Activated CD8-positive, alpha-beta memory T cell treated with anti-CD3 and anti-CD28 coated beads, Interleukin-2, amount 10 ng/mL, durations not matched to agents 7 days and 5 days (primary cell): ENCODE measurements at regions not wholly inside any gene's neighbourhood (a gene's known extent, or its start where the extent isn't known, plus 50 kb on each side); places are given as distances from the start of the nearest gene placed in this dataset.
"Not testable (repeated sequence)": the region's sequence is repeated elsewhere in the genome, so short reads cannot be mapped to it uniquely, and the experiment has no call there.

Source experiments
- ATAC-seq: fragments of 150-1000 bp; cut with Tn5 transposase; one replicate; pipeline ENCODE4 v1.10.0; 2021; ENCODE audit warnings: moderate library complexity
- CTCF ChIA-PET: fragments of 350-600 bp; sonication (Branson Sonifier 250); formaldehyde crosslinking; loops from one replicate; lab custom pipeline; 2021; ENCODE audit warnings: antibody characterized with exemption; lab: Charles Lee
- DNase-seq: peaks from one replicate; pipeline ENCODE4 v3.0.0-alpha.2; 2020
- H3K27ac Mint-ChIP-seq: one replicate; pipeline ENCODE4 v1.8.0; 2021; ENCODE audit warnings: mild to moderate bottlenecking, mixed read lengths
- H3K27me3 Mint-ChIP-seq: one replicate; pipeline ENCODE4 v1.8.0; 2021; ENCODE audit warnings: mixed read lengths
- H3K36me3 Mint-ChIP-seq: one replicate; pipeline ENCODE4 v1.8.0; 2021; ENCODE audit warnings: mild to moderate bottlenecking, mixed read lengths
- H3K4me1 Mint-ChIP-seq: one replicate; pipeline ENCODE4 v1.8.0; 2021; ENCODE audit warnings: mixed read lengths
- H3K4me3 Mint-ChIP-seq: one replicate; pipeline ENCODE4 v1.8.0; 2021; ENCODE audit warnings: mild to moderate bottlenecking, moderate library complexity, mixed read lengths
- H3K9me3 Mint-ChIP-seq: one replicate; pipeline ENCODE4 v1.8.0; 2022; ENCODE audit warnings: low read depth, mixed read lengths

DNA sequence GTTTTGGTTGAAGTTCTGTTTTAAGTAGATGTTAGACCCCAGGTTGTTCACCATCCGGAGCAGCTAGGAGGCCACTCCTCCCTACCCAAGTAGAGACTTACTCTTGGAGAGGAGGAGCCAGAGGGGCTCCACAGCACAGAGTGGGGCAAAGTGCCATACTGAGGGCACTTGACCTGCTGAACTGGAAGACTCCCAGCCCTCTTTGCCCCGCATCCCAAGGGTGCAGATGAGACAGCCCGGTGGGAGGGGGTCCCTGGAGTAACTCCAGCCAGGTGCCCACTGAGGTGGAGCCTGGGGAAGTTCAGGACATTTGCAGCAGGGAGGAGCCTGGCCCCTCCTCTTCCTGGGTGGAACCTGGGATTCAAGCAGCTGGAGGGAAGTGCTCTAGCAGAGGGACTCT is 102.1 kb upstream of the GPR6 start:
- H3K27me3 Mint-ChIP-seq: peaks cover 21% of the 10 kb centered on the region

DNA sequence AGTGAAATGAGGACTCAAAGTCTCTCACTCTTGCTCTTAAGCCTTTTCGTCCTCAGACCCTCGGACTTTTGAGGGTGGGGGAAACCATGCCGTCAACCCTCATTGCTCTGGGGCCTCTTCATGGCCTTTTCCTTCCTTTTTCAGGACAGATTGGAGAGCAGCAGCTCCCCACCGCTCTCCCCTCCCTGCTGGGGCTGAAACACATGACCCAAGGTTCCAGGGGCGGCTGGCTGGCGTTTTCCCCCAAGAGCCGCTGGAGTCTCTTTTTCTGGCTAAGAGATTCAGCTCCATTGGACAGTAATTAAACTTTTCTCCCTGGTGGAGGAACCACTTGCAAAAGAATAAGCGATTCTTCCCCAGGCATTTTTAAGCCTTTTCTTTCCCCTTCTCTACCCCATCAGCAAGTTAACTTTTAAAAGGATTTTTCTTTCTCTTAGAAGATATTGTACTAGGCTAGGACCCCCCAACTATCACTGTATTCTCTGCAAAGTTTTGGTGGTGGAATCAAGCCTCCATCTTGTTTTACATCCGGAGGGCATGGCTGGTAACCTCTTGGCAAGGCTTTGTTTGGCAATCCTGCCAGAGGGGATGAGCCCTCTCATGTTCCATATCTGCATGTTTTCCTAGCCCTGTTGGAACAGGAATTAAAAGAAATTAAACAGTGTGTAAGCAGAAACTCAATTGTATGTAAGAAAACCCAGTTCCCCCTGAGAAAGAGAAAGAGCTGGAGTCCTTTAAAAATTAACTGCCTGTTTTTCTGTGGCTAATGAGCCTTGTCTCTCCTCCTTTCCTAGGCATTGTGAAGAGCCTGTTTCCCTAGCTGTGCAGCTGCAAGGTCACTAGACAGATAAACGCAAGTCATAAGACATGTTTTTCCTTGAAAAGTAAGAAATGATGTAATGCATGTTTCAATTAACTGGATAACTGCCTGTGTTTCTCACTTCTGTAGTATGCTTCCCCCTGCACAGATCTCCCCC is 100.8 kb upstream of the GPR6 start:
- CTCF ChIA-PET: no interaction called here
- Mint-ChIP-seq H3K36me3 (peaks cover 3% of the 10 kb centered on the region), H3K4me1 (peaks cover 4% of the 10 kb centered on the region), H3K4me3 (no peak overlapping the region), H3K27me3 (peaks cover 21% of the 10 kb centered on the region), H3K27ac (no peak overlapping the region), H3K9me3 (peaks cover 3% of the 10 kb centered on the region)
- ATAC-seq (no peak), DNase-seq (no peak)

More for the DNA sequence above, 102.1 kb upstream of the GPR6 start:
- H3K4me1 Mint-ChIP-seq: no peaks in the 10 kb centered on the region
- ATAC-seq: no peak
- H3K36me3 Mint-ChIP-seq: no peaks in the 10 kb centered on the region
- no peak for DNase-seq
- no peaks in the 10 kb centered on the region for H3K9me3 Mint-ChIP-seq
- H3K27ac Mint-ChIP-seq: no peak overlapping the region
- CTCF ChIA-PET: no interaction called here
- H3K4me3 Mint-ChIP-seq: no peak overlapping the region

DNA sequence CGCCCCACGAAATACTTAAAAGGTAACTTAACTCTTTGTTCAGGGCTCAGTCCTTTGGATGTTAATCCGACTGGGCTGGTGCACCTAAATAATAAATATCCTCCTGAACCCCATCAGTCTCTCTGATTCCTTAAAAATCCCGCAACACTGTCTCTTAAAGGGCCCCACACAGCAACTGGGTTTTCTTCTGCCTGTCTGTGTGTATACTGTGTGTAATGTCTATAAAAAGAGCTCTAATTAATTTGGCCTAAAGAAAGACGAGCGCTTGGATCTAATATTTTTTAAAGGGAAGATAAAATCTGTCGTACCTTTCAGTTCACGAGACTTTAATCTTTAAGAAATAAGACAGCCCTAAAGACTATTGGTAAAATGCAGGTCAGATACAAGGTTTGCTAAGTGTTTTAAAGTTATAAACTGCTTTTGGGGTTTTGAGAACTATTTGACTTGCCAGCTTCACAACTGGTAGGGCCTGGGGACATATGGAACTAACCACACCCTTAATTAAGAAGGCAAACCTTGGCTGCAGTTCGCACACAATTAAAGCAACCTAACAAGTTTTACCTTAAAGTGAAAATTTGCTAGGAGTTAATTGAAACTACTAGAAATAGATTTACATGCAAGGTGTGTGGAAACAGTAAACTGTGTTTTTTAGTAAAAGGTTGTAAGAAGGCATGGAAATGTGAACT is 100.0 kb upstream of the GPR6 start:
- CTCF ChIA-PET, DNase-seq, H3K36me3 Mint-ChIP-seq, H3K9me3 Mint-ChIP-seq, H3K4me1 Mint-ChIP-seq, H3K27ac Mint-ChIP-seq, H3K4me3 Mint-ChIP-seq, ATAC-seq: not testable (repeated sequence)
- peaks cover 20% of the 10 kb centered on the region for H3K27me3 Mint-ChIP-seq

DNA sequence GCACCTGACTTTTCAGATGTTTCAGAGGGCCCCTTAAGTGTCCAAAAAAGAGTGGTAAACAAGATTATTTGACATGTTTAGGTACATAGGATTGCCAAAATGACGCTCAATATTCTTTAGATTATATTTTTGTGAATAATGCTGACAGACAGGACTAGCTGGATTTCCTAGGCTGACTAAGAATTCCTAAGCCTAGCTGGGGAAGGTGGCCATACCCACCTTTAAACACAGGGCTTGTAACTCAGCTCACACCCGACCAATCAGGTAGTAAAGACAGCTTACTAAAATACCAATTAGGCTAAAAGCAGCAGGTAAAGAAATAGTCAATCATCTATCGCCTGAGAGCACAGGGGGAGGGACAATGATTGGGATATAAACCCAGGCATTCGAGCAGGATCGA is 99.0 kb upstream of the GPR6 start:
- H3K4me3 Mint-ChIP-seq, H3K27ac Mint-ChIP-seq, ATAC-seq, CTCF ChIA-PET, H3K4me1 Mint-ChIP-seq, H3K9me3 Mint-ChIP-seq, DNase-seq, H3K36me3 Mint-ChIP-seq: not testable (repeated sequence)
- peaks cover 17% of the 10 kb centered on the region for H3K27me3 Mint-ChIP-seq

DNA sequence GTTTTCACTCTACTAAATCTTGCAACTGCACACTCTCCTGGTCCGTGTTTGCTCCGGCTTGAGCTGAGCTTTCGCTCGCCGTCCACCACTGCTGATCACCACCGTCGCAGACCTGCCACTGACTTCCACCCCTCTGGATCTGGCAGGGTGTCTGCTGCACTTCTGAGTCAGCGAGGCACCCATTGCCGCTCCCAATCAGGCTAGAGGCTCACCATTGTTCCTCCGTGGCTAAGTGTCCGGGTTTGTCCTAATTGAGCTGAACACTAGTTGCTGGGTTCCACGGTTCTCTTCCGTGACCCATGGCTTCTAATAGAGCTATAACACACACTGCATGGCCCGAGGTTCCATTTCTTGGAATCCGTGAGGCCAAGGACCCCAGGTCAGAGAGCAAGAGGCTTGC is 98.6 kb upstream of the GPR6 start:
- no peak overlapping the region for H3K27ac Mint-ChIP-seq
- ATAC-seq: no peak
- H3K4me1 Mint-ChIP-seq: peaks cover 4% of the 10 kb centered on the region
- CTCF ChIA-PET: no interaction called here
- H3K27me3 Mint-ChIP-seq: peaks cover 17% of the 10 kb centered on the region
- H3K9me3 Mint-ChIP-seq: peaks cover 3% of the 10 kb centered on the region
- H3K36me3 Mint-ChIP-seq: peaks cover 3% of the 10 kb centered on the region
- no peak for DNase-seq
- no peak overlapping the region for H3K4me3 Mint-ChIP-seq

DNA sequence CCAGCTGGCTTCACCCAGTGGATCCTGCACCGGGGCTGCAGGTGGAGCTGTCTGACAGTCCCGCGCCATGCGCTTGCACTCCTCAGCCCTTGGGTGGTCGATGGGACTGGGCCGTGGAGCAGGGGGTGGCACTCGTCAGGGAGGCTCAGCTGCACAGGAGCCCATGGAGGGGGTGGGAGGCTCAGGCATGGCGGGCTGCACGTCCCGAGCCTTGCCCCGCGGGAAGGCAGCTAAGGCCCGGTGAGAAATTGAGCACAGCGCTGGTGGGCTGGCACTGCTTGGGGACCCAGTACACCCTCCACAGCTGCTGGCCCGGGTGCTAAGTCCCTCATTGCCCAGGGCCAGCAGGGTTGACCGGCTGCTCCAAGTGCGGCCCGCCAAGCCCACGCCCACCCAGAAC is 97.0 kb upstream of the GPR6 start:
- H3K4me3 Mint-ChIP-seq, H3K27ac Mint-ChIP-seq, DNase-seq, CTCF ChIA-PET, H3K36me3 Mint-ChIP-seq, ATAC-seq, H3K9me3 Mint-ChIP-seq, H3K4me1 Mint-ChIP-seq: not testable (repeated sequence)
- peaks cover 11% of the 10 kb centered on the region for H3K27me3 Mint-ChIP-seq

DNA sequence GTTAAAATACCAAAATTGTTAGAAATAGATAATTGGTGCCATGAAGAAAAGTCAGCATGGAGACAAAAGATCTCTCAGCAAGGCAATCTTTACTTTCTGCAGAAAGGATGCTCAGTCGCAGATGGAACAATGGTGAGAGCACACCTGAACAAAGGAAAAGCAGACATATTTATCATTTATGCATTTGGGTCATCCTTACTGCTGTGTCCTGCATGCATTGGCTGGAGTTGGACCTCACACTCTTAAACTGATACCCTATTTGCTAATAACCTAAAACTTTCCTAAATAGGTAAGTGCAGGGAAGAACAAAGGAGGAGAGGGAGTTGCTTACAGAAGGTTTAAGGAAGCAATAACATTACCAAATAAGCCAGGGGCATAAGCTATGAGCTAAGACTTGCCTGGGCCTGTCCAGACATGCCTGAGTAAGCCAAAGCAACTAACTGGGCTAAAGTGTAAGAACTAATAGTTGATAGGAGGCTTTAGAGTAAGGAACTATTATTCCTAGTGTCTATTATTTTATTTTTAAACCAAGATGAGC is 96.1 kb upstream of the GPR6 start:
- H3K36me3 Mint-ChIP-seq, CTCF ChIA-PET: not testable (repeated sequence)
- H3K27ac Mint-ChIP-seq: peak overlapping the region; percentile 26

DNA sequence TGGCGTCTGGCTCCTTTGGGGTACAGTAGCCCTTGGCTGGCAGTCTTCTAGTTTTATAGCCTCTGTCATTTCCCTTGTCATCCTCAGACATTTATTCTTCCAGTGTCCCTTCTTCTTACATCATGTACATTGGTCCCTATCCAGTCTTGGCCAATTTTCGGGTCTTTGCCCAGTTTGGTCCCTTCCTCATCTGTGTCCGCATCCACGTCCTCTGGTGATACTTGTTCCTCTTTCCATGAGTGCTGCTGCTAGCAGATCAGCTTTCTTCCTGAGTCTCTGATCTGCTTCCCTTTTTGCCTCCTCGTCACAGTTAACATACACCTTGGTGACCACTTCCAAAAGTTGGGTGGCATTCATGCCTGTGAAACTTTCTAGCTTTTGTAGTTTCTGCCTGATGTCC is 86.2 kb upstream of the GPR6 start:
- Mint-ChIP-seq H3K9me3 (no peaks in the 10 kb centered on the region), H3K27me3 (peaks cover 14% of the 10 kb centered on the region), H3K4me3 (no peak overlapping the region), H3K27ac (no peak overlapping the region), H3K4me1 (no peaks in the 10 kb centered on the region), H3K36me3 (no peaks in the 10 kb centered on the region)
- ATAC-seq (no peak), DNase-seq (no peak)
- CTCF ChIA-PET: no interaction called here

More for the DNA sequence above, 96.1 kb upstream of the GPR6 start:
- H3K4me1 Mint-ChIP-seq, H3K9me3 Mint-ChIP-seq, DNase-seq, ATAC-seq, H3K4me3 Mint-ChIP-seq: not testable (repeated sequence)
- H3K27me3 Mint-ChIP-seq: peaks cover 14% of the 10 kb centered on the region

DNA sequence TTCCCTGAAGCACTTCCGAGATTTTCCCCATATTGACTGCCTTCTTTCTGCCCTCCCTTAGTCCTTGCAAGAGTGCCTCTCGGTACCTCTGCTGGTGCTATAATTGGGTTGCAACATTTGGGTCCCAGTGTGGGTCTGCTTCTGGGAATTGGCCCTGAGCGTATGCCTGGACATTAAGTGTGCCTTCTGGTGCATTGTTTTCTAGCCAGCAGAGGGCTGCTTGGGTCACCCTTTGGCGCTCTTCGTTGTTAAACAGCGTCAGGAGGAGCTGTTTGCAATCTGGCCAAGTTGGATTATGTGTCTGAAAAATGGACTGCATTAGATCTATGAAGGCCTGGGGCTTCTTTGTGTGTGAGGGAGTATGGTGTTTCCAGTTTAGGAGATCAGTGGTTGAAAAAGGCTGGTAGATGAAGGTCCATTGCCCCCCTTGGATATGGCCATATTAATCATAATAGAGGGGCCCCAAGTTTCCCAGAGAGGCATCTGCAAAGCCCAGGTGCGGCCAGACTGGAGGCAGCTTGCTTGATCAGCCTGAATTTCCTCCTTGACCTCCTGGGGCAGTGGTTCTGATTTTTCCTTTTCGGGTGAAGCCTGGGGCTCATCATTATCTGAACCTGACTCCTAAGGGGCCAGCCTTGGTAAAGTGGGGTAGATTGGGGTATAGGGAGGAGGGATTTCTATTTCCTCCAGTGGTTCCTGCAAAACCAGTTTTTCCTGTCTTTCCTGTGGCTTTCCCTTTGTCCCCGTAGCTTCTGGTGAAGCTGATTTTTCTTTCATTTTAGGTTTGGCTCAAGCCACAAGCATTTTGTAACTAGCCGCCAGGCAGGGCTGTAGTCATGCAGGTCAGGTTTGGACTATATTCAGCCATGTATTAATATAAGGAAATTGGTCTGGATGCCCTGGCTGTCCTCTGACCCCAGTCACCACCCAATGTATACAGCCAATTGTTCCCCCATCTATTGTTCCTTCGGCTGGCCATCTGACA is 85.4 kb upstream of the GPR6 start:
- DNase-seq: no peak
- Mint-ChIP-seq H3K4me3 (no peak overlapping the region), H3K4me1 (no peaks in the 10 kb centered on the region), H3K27me3 (peaks cover 14% of the 10 kb centered on the region), H3K9me3 (no peaks in the 10 kb centered on the region), H3K36me3 (no peaks in the 10 kb centered on the region), H3K27ac (no peak overlapping the region)
- CTCF ChIA-PET: no interaction called here
- ATAC-seq: no peak

DNA sequence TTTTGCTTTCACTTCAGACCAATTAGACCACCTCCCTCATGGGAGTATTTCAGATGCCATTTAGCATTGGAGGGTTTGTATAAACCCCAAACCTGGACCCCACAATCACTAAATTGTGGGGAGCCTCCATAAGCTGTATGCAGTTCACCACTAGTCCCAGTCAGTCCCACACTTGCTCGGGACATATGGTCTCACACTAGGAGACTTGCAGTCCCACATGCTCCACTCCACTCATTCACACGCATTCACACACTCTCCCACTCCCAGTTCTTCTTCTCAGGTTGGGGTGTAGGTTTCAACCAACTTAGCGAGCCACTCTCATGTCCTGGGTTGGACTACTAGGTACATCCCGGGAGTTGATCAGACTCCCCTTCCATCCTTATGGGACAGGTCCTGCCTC is 84.5 kb upstream of the GPR6 start:
- peaks cover 18% of the 10 kb centered on the region for H3K27me3 Mint-ChIP-seq
- no peak for ATAC-seq
- no peaks in the 10 kb centered on the region for H3K36me3 Mint-ChIP-seq
- no peak for DNase-seq
- H3K4me3 Mint-ChIP-seq: no peak overlapping the region
- H3K4me1 Mint-ChIP-seq: no peaks in the 10 kb centered on the region
- H3K9me3 Mint-ChIP-seq: no peaks in the 10 kb centered on the region
- H3K27ac Mint-ChIP-seq: no peak overlapping the region
- CTCF ChIA-PET: no interaction called here

DNA sequence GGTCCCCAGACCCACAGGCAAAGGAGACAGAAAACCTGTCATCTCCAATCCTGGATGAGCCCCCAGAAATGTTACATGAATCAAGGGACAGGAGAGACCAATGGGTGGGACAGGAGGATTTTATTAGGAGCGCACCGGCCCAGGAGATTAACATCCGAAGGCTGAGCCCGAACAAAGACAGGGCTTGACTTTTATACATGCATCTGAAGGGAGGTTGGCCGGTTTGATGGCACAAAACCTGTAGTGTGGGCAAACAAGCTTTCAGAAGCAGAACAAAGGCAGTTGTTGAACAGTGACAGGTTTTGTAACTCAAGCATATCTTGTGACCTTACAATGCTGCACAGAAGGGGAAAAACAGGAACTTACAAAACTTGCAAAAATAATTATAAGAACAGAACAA is 83.9 kb upstream of the GPR6 start:
- no peaks in the 10 kb centered on the region for H3K4me1 Mint-ChIP-seq
- DNase-seq (no peak), ATAC-seq (no peak)
- peaks cover 18% of the 10 kb centered on the region for H3K27me3 Mint-ChIP-seq
- CTCF ChIA-PET: no interaction called here
- H3K27ac Mint-ChIP-seq: no peak overlapping the region
- H3K4me3 Mint-ChIP-seq: no peak overlapping the region
- H3K9me3 Mint-ChIP-seq: no peaks in the 10 kb centered on the region
- H3K36me3 Mint-ChIP-seq: no peaks in the 10 kb centered on the region

DNA sequence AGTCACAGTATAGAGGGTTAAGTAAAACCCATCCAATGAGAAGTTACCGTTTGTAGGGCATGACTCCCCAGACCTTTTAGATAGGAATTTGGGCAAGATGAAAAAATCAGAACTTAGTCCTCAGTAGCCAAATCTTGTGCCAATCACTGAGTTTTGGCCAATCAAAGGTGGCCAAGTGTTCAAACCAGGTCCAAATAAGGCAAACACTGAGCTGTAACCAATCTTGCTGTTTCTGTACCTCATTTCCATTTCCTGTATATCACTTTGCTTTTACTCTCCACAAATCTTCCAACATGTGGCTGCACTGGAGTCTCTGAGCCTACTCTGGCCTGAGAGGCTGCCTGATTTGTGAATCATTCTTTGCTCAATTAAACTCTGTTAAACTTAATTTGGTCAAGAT is 81.8 kb upstream of the GPR6 start:
- ATAC-seq (no peak), DNase-seq (no peak)
- no peaks in the 10 kb centered on the region for H3K9me3 Mint-ChIP-seq
- no peaks in the 10 kb centered on the region for H3K36me3 Mint-ChIP-seq
- H3K4me1 Mint-ChIP-seq: no peaks in the 10 kb centered on the region
- no peak overlapping the region for H3K4me3 Mint-ChIP-seq
- H3K27me3 Mint-ChIP-seq: peaks cover 27% of the 10 kb centered on the region
- H3K27ac Mint-ChIP-seq: no peak overlapping the region
- CTCF ChIA-PET: no interaction called here

DNA sequence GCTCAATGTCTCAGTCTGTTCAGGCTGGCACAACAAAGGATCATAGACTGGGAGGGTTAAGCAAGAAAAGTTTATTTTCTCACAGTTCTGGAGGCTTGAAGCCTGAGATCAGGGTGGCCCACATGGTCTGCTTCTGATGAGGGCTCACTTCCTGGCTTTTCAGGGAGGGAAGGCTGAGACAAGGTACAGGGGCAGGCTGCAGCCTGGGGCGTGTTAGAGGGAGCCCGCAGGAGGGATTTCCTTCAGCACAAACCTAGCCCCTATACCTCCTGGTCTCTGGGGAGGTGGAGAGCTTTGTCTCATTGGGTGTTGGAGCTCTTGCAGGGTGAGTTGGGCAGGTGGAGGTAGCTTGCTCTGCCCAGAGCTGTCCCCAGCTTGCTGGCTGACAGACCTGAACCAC is 81.1 kb upstream of the GPR6 start:
- ATAC-seq (no peak), DNase-seq (no peak)
- H3K9me3 Mint-ChIP-seq: no peaks in the 10 kb centered on the region
- CTCF ChIA-PET: no interaction called here
- H3K4me1 Mint-ChIP-seq: no peaks in the 10 kb centered on the region
- H3K36me3 Mint-ChIP-seq: no peaks in the 10 kb centered on the region
- no peak overlapping the region for H3K4me3 Mint-ChIP-seq
- peaks cover 27% of the 10 kb centered on the region for H3K27me3 Mint-ChIP-seq
- no peak overlapping the region for H3K27ac Mint-ChIP-seq
